HG03565 (cell line): ENCODE measurements at regions not wholly inside any gene's neighbourhood (a gene's known extent, or its start where the extent isn't known, plus 50 kb on each side); places are given as distances from the start of the nearest gene placed in this dataset.

Source experiments
- ATAC-seq: cut with Tn5 transposase; IDR thresholded peaks from one replicate; pipeline ENCODE4 v1.9.1; 2021; ENCODE audit warnings: mild to moderate bottlenecking, moderate library complexity; ENCODE audit not compliant: unreplicated experiment

- ATAC-seq = no peak
Measured at GRCh38 chr4:180500154-180500553, 1743.0 kb upstream of the TENM3 start.

- ATAC-seq = no peak
Measured at GRCh38 chr4:180512801-180513475, 1730.3 kb upstream of the TENM3 start.

- no peak for ATAC-seq
Measured at GRCh38 chr4:180518906-180519305, 1724.3 kb upstream of the TENM3 start.

- ATAC-seq = no peak
Measured at GRCh38 chr4:180521181-180521580, 1722.0 kb upstream of the TENM3 start.

- no peak for ATAC-seq
Measured at GRCh38 chr4:180525523-180526077, 1717.6 kb upstream of the TENM3 start.

GRCh38 chr4:180528003-180528402 lies 1715.2 kb upstream of the TENM3 start:
- ATAC-seq = no peak

GRCh38 chr4:180530787-180531186 lies 1712.4 kb upstream of the TENM3 start:
- ATAC-seq = no peak

GRCh38 chr4:180532691-180533090 lies 1710.5 kb upstream of the TENM3 start:
- ATAC-seq = no peak

- no peak for ATAC-seq
Measured at GRCh38 chr4:180538384-180539057, 1704.7 kb upstream of the TENM3 start.

GRCh38 chr4:180539284-180539683 lies 1703.9 kb upstream of the TENM3 start:
- no peak for ATAC-seq

GRCh38 chr4:180541678-180542077 lies 1701.5 kb upstream of the TENM3 start:
- ATAC-seq = no peak

GRCh38 chr4:180542445-180543100 lies 1700.6 kb upstream of the TENM3 start:
- ATAC-seq = no peak

GRCh38 chr4:180550106-180550505 lies 1693.1 kb upstream of the TENM3 start:
- no peak for ATAC-seq

- ATAC-seq = no peak
Measured at GRCh38 chr4:180557348-180557747, 1685.9 kb upstream of the TENM3 start.

- ATAC-seq = no peak
Measured at GRCh38 chr4:180557950-180558349, 1685.3 kb upstream of the TENM3 start.

- no peak for ATAC-seq
Measured at GRCh38 chr4:180558427-180558826, 1684.8 kb upstream of the TENM3 start.

- ATAC-seq = no peak
Measured at GRCh38 chr4:180560896-180561295, 1682.3 kb upstream of the TENM3 start.

- ATAC-seq = no peak
Measured at GRCh38 chr4:180564026-180564425, 1679.2 kb upstream of the TENM3 start.

GRCh38 chr4:180564448-180564847 lies 1678.8 kb upstream of the TENM3 start:
- no peak for ATAC-seq

GRCh38 chr4:180565856-180566431 lies 1677.3 kb upstream of the TENM3 start:
- no peak for ATAC-seq

- no peak for ATAC-seq
Measured at GRCh38 chr4:180566492-180566891, 1676.7 kb upstream of the TENM3 start.
